COLO668 (cell line): ENCODE measurements at regions not wholly inside any gene's neighbourhood (a gene's known extent, or its start where the extent isn't known, plus 50 kb on each side); places are given as distances from the start of the nearest gene placed in this dataset.

Experiments
- DNase-seq: peaks from one replicate; lab custom pipeline; 2025; ENCODE audit not compliant: unreplicated experiment; lab: John Stamatoyannopoulos, UW

DNA sequence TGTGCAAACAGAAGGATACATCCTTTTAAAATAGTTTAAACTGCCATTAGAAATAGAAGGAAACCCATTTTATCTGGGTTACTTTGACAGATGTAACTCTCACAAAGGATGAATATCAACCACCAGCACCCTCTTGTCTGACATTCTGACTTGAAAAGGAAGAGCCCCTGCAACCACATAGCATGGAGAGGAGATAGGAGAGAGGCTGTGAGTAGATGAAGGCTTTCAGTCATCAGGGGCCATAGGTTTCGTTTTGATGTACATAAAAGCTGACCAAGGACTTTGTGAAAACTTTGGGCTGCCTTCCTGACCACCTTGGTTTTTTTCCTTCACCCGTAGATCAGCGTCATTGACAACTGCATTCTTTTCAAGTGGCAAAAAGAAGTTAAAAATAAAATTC is 211.6 kb upstream of the PRPS1L1 start:
- no peak for DNase-seq

DNA sequence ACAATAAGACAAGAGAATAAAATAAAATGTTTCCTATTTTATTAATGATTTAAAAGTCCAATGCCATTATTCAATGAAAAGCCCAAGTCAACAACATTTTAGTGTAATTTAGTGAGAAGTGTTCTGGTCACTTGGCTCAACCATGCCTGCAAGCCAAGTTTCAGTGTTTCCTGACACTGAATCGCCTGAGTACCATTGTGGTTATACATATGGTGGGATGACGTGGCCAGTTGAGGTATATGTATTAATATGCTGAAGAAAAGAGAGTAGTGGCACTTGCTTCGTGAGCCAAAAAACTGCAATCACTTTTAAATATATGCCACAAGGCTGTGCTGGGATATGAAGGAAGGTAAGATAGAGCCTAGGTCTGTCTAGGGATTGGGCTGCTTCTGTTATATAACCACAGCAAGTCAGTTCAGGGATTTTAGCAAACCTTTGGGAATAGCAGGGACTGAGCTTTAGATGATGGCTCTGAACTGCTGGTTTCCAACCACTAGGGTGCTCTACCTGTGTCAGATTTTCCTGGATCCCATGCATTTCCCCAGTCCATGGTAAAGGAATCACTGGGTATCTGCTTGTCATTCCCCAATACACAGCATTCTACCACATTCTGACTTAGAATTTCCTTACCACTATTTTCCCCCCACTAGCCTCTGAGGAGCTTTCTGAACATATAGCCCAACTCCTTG is 214.0 kb upstream of the PRPS1L1 start:
- no peak for DNase-seq

DNA sequence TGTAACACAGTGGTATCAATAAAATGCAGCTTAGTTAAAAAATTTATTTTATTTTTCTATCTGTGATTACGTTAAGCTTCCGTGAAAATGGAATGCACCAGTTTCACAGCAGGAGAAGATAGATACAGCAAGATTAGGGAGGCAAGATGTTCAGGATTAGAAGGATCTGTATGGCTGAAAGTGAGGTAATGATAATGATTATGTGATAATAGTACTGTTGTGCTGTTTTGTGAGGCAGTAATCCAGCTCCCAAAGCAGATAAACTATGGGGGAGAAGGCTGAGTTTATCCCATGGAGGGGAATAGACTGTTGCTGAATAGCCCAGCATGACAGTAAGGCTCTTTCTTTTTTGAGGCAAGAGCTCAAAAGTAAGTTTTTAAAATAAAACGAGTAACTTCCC is 216.1 kb upstream of the PRPS1L1 start:
- no peak for DNase-seq

- DNase-seq = no peak
These were observed 222.5 kb upstream of the PRPS1L1 start for GRCh38 chr7:18250133-18250532.

- no peak for DNase-seq
These were observed 230.1 kb upstream of the PRPS1L1 start for GRCh38 chr7:18257711-18258110.

- no peak for DNase-seq
These were observed 233.5 kb upstream of the HDAC9 start for GRCh38 chr7:18262058-18262457.

GRCh38 chr7:18265611-18266281 is 229.8 kb upstream of the HDAC9 start:
- DNase-seq = no peak

GRCh38 chr7:18268571-18268970 is 227.0 kb upstream of the HDAC9 start:
- DNase-seq = no peak

DNA sequence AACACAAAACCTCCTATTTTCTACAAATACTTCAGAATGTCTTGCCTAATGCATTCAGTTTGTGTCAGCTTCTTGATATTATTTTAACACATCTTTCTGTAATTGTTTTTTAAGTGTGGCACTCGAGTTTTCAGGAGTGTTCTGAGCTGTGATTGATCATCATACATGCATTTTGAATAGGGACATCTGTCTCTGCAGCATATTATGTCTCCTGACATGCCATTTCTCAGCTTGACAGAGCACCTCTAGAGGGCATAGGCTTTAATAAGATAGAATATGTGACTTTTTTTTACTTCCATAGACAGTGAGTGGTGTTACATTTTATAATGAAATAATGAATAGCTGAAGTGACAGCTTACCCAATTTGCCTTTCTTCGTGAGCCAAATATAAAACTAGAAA is 219.2 kb upstream of the HDAC9 start:
- DNase-seq = no peak

- no peak for DNase-seq
These were observed 217.2 kb upstream of the HDAC9 start for GRCh38 chr7:18278316-18278715.

DNA sequence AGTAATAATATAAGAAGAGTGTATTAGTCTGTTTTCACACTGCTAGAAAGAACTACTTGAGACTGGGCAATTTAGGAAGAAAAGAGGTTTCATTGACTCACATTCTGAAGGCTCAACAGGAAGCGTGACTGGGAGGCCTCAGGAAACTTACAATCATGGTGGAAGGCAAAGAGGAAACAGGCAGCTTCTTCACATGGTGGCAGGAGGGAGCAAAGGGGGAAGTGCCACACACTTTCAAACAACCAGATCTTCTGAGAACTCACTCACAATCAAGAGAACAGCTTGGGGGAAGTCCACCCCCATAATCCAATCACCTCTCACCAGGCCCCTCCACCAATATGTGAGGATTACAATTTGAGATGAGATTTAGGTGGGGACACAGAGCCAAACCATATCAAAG is 212.5 kb upstream of the HDAC9 start:
- no peak for DNase-seq

- no peak for DNase-seq
These were observed 208.1 kb upstream of the HDAC9 start for GRCh38 chr7:18287482-18287881.

DNA sequence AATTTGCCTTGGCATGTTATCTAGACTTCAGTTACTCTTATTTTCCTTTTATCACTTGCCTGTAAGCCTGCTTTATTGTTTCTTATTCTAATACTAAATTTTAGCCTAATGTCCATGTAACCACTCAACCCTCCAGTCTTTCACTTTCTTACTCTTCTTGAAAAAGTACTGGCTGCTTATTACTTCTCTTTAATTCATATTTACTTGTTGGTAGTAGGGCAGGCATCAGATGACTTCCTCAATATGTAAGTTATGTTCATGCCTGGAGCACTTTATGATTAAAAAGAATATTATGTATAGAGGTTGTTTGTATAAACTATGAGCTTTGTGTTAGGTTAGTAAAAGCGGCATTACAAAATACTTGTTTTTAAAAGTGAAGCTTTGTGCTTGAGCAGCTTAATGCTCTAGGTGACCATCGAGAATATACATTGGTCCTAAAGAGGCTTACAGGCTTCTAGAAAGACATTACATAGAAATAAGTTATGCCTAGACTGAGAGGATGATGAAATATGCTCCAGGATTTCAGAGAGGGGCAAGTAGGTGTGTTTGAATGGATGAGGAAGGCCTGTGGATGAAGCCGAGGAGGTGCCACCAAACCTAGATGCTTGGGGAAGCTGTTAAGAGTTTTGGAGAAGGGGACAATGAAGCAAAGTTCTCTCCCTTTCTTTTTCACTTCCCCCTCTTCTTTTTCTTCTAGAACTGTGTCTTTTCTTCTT is 207.1 kb upstream of the HDAC9 start:
- no peak for DNase-seq

- no peak for DNase-seq
These were observed 205.8 kb upstream of the HDAC9 start for GRCh38 chr7:18289788-18290187.

GRCh38 chr7:18290223-18290622 is 205.3 kb upstream of the HDAC9 start:
- DNase-seq = no peak

GRCh38 chr7:18290865-18291264 is 204.7 kb upstream of the HDAC9 start:
- no peak for DNase-seq

GRCh38 chr7:18292584-18292983 is 203.0 kb upstream of the HDAC9 start:
- DNase-seq = no peak

- DNase-seq = no peak
These were observed 201.8 kb upstream of the HDAC9 start for GRCh38 chr7:18293759-18294158.

DNA sequence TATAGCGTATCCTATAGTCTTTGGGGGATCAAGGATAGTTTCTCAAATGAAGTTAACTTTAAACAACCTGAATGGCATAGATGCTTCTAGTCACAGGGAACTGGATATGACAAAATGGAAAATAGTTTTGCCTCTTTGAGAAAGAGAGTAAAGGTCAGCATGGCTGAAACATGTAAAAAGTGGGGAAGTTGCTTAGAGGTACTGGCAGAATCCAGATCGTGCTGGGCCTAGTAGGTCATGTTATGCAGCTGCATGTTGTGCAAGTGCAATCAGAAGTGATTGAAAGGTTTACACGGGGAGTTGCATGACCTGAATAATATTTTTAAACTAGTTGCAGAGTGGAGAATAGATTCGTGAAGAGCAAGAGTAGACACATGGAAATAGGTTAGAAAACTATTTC is 201.1 kb upstream of the HDAC9 start:
- no peak for DNase-seq

- no peak for DNase-seq
These were observed 199.6 kb upstream of the HDAC9 start for GRCh38 chr7:18295781-18296423.

DNA sequence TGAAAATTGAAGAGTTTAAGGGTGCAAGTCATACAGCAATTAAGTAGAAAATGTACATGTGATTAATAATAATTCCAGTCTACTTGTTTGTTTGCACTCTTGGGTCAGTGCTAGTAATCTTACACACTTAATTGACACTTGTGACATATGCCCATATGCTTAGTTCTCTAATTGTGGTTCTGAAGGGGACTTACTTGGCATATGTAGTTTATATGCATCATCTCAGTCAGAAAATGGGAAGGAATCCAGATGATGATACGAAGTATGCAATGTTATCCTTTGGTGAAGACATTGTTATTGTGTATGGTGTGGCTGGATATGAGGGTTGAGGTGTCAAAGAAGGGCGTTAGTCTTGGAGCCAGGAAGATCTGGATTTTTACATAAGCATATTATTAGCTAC is 193.5 kb upstream of the HDAC9 start:
- DNase-seq = no peak

GRCh38 chr7:18305866-18306265 is 189.7 kb upstream of the HDAC9 start:
- DNase-seq = no peak
